Spleen (tissue), 11 donors: ENCODE measurements at regions not wholly inside any gene's neighbourhood (a gene's known extent, or its start where the extent isn't known, plus 50 kb on each side); places are given as distances from the start of the nearest gene placed in this dataset.

Experiments used
- DNase-seq: peaks from one replicate; pipeline ENCODE4 v3.0.0-alpha.2; 2020
- H3K27ac ChIP-seq, 8 donors: fragments of 200-600 bp; sonication (generic) in 7 of 8; 1 replicate in 4 of 8; 2 replicates in 4 of 8; pipeline versions ENCODE4 v1.5.0 to v1.8.0; 2016 to 2021; ENCODE audit warnings: inconsistent platforms in 4 of 8, mild to moderate bottlenecking in 4 of 8, moderate library complexity in 1 of 8
- H3K27me3 ChIP-seq, 7 donors: fragments of 200-600 bp; sonication (generic) in 6 of 7; replicated peaks in 1 of 7; 1 replicate in 4 of 7; 2 replicates in 3 of 7; pipeline versions ENCODE4 v1.5.0 to v1.8.0; 2016 to 2021; ENCODE audit warnings: inconsistent platforms in 3 of 7, mild to moderate bottlenecking in 1 of 7
- H3K36me3 ChIP-seq, 6 donors: fragments of 200-600 bp; sonication (generic) in 5 of 6; 1 replicate in 4 of 6; 2 replicates in 2 of 6; pipeline versions ENCODE4 v1.5.0 to v1.8.0; 2016 to 2021; ENCODE audit warnings: inconsistent platforms in 2 of 6
- H3K4me1 ChIP-seq, 6 donors: fragments of 200-600 bp; sonication (generic) in 5 of 6; 1 replicate in 3 of 6; 2 replicates in 3 of 6; pipeline versions ENCODE4 v1.5.0 to v1.8.0; 2016 to 2021; ENCODE audit warnings: inconsistent platforms in 3 of 6
- H3K4me3 ChIP-seq, 8 donors: fragments of 200-600 bp; sonication (generic) in 7 of 8; 1 replicate in 4 of 8; 2 replicates in 4 of 8; pipeline versions ENCODE4 v1.5.0 to v1.8.0; 2016 to 2021; ENCODE audit warnings: inconsistent platforms in 4 of 8, mild to moderate bottlenecking in 4 of 8, moderate library complexity in 2 of 8
- H3K9me3 ChIP-seq, 8 donors: fragments of 200-600 bp; sonication (generic) in 7 of 8; 1 replicate in 4 of 8; 2 replicates in 4 of 8; pipeline versions ENCODE4 v1.5.0 to v1.8.0; 2016 to 2021; ENCODE audit warnings: inconsistent platforms in 4 of 8
- POLR2A ChIP-seq, 3 donors: fragments of 450-650 bp; IDR thresholded peaks; one replicate each; pipeline ENCODE4 v1.5.1; 2017; ENCODE audit warnings: antibody characterized with exemption in 3 of 3, mild to moderate bottlenecking in 1 of 3
- POLR2AphosphoS5 ChIP-seq, 3 donors: sonication (generic); formaldehyde crosslinking; IDR thresholded peaks; one replicate each; pipeline ENCODE4 v1.5.1; 2017; ENCODE audit warnings: antibody characterized with exemption in 3 of 3
- WGBS, 5 donors: extraction: QIAGEN DNeasy Blood & Tissue Kit in 3 of 5; methylation state at CpG; one replicate each; pipeline versions ENCODE4 v1.1.5 to v1.1.7; 2013 to 2018; 5-methylcytosine and 5-hydroxymethylcytosine counted together
- intact Hi-C: fragments of 100-400 bp; cut with DNase I; formaldehyde crosslinking; loops from one replicate; pipeline ENCODE4 v1.15.0; 2023; ENCODE audit warnings: low total_unique reads
- TF ChIP-seq, protein P1 (sequence below), 11 experiments: fragments of 200-600 bp in 7 of 11; fragments of 450-650 bp in 4 of 11; sonication (generic) in 4 of 11; IDR thresholded peaks in 8 of 11; conservative IDR thresholded peaks in 3 of 11; 1 replicate in 7 of 11; 2 replicates in 4 of 11; pipeline versions ENCODE4 v1.4.0 to v1.8.0; 2016 to 2021; ENCODE audit warnings: antibody characterized with exemption in 11 of 11, inconsistent platforms in 4 of 11, mild to moderate bottlenecking in 1 of 11
- donor health status: healthy with polysubstance abuse.
- donor health status: DM: no; HTN: no; CAD: no; lungs with moderate emphysema.
- donor health status: DM: no; HTN: no; CAD: no.
- donor health status: Bipolar disorder and iron deficiency.
- donor health status: healthy.
- donor health status: DM: no; HTN: no; CAD: no.
- donor health status: DM: yes; HTN: yes; CAD: no.

DNA sequence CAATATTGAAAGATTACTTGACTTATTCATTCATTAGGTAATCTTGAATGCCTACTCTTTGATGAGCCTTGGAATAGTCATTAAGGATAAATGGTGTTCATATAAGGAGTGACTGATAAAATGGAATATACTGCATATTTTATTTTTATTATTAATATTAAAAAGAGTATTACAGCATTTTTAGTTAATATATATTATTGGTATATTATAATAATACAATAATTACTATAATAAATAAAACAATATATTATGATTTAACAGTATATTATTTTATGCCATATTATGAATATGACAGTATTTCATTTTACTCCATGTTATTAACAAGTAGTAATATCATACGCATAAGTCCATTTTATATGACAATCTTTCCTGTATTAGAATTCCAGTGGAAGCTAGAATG, 490.8 kb upstream of the NFIA start:
- no peak for DNase-seq
- Histone ChIP-seq H3K4me1 (no peaks in the 10 kb centered on the region), H3K4me3 (no peak overlapping the region), H3K27ac (no peak overlapping the region), H3K36me3 (no peaks in the 10 kb centered on the region), H3K27me3 (no peaks in the 10 kb centered on the region), H3K9me3 (peaks cover 0 to 12% (median 8%) of the 10 kb centered on the region in 8 donors)
- TF ChIP-seq, protein P1, sequence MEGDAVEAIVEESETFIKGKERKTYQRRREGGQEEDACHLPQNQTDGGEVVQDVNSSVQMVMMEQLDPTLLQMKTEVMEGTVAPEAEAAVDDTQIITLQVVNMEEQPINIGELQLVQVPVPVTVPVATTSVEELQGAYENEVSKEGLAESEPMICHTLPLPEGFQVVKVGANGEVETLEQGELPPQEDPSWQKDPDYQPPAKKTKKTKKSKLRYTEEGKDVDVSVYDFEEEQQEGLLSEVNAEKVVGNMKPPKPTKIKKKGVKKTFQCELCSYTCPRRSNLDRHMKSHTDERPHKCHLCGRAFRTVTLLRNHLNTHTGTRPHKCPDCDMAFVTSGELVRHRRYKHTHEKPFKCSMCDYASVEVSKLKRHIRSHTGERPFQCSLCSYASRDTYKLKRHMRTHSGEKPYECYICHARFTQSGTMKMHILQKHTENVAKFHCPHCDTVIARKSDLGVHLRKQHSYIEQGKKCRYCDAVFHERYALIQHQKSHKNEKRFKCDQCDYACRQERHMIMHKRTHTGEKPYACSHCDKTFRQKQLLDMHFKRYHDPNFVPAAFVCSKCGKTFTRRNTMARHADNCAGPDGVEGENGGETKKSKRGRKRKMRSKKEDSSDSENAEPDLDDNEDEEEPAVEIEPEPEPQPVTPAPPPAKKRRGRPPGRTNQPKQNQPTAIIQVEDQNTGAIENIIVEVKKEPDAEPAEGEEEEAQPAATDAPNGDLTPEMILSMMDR (IDR thresholded peaks at IDR 0.05 in 8 of 11, conservative IDR thresholded peaks at IDR 0.05 in 3 of 11), result no peak
- TF ChIP-seq POLR2A (IDR thresholded peaks at IDR 0.05), result no peak
- no peak for TF ChIP-seq POLR2AphosphoS5 (IDR thresholded peaks at IDR 0.05)
- 93 to 100% (median 98%) methylated on average over 1 of the region's 1 CpG for whole genome bisulfite sequencing, 5 donors
- intact Hi-C loops, result no loop called here

DNA sequence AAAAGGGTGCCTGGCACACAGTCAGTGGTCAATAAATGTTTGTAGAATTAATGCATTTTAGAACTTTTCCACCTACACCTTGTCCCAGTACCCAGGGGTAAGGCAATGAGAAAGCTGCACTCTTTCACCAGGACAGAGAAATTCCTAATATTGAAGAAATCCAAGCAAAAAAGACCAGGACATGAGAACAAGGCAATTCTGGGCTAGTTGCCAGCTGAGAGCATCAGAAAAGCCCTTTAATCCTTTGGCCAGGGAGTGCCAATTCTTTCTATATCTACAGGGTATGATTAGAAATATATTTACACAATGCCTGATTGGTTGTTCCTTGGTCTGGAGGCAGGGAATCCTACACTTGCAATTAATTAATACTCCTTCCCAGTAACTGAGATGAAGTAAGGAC, 492.4 kb upstream of the NFIA start:
- H3K4me1 ChIP-seq, result no peaks in the 10 kb centered on the region
- no peak for DNase-seq
- H3K4me3 ChIP-seq, result no peak overlapping the region
- H3K27ac ChIP-seq, result peak overlapping the region in 6 of 8 donors; percentile 53 to 68 (median 62)
- intact Hi-C loops, result no loop called here
- H3K9me3 ChIP-seq, result peaks cover 0 to 2% (median 0%) of the 10 kb centered on the region in 8 donors
- no peaks in the 10 kb centered on the region for H3K36me3 ChIP-seq
- TF ChIP-seq, protein P1 (IDR thresholded peaks at IDR 0.05 in 8 of 11, conservative IDR thresholded peaks at IDR 0.05 in 3 of 11), result no peak
- TF ChIP-seq POLR2A (IDR thresholded peaks at IDR 0.05) (no peak), POLR2AphosphoS5 (IDR thresholded peaks at IDR 0.05) (no peak)
- no peaks in the 10 kb centered on the region for H3K27me3 ChIP-seq

DNA sequence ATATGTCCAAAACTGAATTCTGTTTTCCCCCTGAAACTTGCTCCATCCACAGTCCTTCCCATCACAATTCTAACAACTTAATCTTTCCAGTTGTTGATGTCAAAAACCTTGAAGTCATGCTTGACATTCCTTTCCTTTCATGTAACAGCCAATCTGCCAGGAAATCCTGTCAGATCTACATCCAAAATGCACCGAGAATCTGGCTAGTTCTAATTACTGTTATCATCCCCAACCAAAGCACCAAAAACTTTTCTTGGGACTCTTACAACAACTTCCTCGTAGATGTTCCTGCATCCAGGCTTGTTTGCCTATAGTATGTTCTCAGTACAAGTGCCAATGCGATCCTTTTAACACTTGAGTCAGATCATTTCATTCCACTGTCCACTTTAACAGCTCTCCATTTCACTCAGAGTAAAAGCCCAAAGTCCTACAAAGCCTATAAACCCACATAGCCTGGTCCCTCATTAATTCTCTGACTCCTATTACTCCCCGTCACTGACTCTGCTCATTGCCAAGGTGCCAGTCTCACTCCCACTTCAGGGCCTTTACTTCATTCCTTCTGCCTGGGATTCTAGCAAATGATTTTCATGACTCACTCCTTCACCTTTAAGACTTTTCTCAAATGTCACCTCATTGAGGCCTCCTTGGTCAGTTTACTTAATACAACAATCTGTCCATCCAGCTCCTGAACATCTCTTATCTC, 493.2 kb upstream of the NFIA start:
- no peak for DNase-seq
- H3K27ac ChIP-seq, result peak overlapping the region in 6 of 8 donors; percentile 53 to 68 (median 62)
- intact Hi-C loops, result no loop called here
- no peak overlapping the region for H3K4me3 ChIP-seq
- H3K9me3 ChIP-seq, result peaks cover 0 to 10% (median 6%) of the 10 kb centered on the region in 8 donors
- H3K36me3 ChIP-seq, result no peaks in the 10 kb centered on the region
- TF ChIP-seq, protein P1 (IDR thresholded peaks at IDR 0.05 in 8 of 11, conservative IDR thresholded peaks at IDR 0.05 in 3 of 11), result no peak
- TF ChIP-seq POLR2A (IDR thresholded peaks at IDR 0.05) (no peak), POLR2AphosphoS5 (IDR thresholded peaks at IDR 0.05) (no peak)
- no peaks in the 10 kb centered on the region for H3K27me3 ChIP-seq
- WGBS, 5 donors, result 55 to 70% (median 57%) methylated on average over 4 of the region's 4 CpGs
- no peaks in the 10 kb centered on the region for H3K4me1 ChIP-seq

DNA sequence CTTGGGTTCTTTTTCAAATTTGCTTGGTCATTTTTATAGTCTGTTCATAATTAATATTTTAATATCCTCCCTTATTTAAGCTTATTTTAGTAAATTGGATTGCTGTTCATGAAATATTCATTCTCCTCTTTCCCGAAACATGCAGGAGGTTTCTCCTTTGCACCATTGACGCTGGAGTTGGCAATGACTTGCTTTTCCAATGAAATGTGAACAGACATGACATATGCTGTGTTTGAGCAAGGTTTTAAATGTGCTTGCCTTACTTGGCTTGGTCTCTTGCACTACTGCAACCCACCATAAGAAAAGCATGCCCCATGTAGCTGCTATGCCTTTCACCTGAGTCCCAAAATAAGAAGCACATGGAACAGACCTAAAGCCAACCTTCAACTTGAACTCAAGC, 498.0 kb upstream of the NFIA start:
- intact Hi-C loops, result no loop called here
- TF ChIP-seq POLR2AphosphoS5 (IDR thresholded peaks at IDR 0.05) (no peak), POLR2A (IDR thresholded peaks at IDR 0.05) (no peak)
- TF ChIP-seq, protein P1 (IDR thresholded peaks at IDR 0.05 in 8 of 11, conservative IDR thresholded peaks at IDR 0.05 in 3 of 11), result no peak
- peaks cover 0 to 28% (median 20%) of the 10 kb centered on the region in 8 donors for H3K9me3 ChIP-seq
- H3K27ac ChIP-seq, result no peak overlapping the region
- H3K4me3 ChIP-seq, result no peak overlapping the region
- 35 to 65% (median 38%) methylated on average over 2 of the region's 2 CpGs for WGBS, 5 donors
- H3K36me3 ChIP-seq, result no peaks in the 10 kb centered on the region
- DNase-seq, result no peak
- no peaks in the 10 kb centered on the region for H3K27me3 ChIP-seq
- peaks cover 0 to 7% (median 0%) of the 10 kb centered on the region in 6 donors for H3K4me1 ChIP-seq
